ENCODE measurements at regions not wholly inside any gene's neighbourhood (a gene's known extent, or its start where the extent isn't known, plus 50 kb on each side); places are given as distances from the start of the nearest gene placed in this dataset.

DNA sequence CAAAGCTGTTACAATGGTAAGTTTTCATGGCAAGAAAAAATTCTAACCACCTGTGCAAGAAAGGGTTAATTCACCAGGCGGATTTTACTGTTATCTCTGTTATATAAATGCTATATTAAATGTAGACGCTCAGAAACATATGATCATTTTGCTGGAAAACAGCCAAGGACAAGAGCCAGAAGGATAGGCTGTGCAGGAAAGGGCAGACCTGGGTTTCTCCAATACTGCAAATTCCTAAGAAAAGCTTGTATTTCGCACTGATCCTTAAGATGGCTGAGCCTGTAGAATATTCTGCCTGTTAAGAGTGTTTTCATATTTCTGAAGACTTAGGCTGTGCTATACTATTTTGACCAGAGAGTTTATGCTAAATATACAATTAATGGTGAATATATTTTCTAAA, 564.1 kb upstream of the KCND2 start:
- H2AK5ac ChIP-seq (ENCODE audit: low read depth, low read length): no peak overlapping the region
- ATAC-seq (ENCODE audit: low read depth) (no peak), DNase-seq (no peak)
- H3K4me1 ChIP-seq (ENCODE audit: control insufficient read depth, insufficient read depth, low read length): no peaks in the 10 kb centered on the region
- no peaks in the 10 kb centered on the region for H3K79me1 ChIP-seq (ENCODE audit: low read depth in 1 of 2, low read length in 2 of 2)
- WGBS, 2 experiments (ENCODE audit: extremely low coverage in 2 of 2, insufficient read length in 1 of 2): no CpG with 5 or more reads among the region's 3 CpGs
- H2AK9ac ChIP-seq (replicated peaks; ENCODE audit: low read depth, low read length, poor library complexity): no peak overlapping the region
- H2BK20ac ChIP-seq (ENCODE audit: low read depth, low read length): no peak overlapping the region
- no peak overlapping the region for H3K4me3 ChIP-seq (ENCODE audit: insufficient read depth, low read depth, low read length)
- H3K4ac ChIP-seq (ENCODE audit: low read depth, low read length): no peak overlapping the region
- ChIA-PET CTCF (no interaction called here), POLR2A (ENCODE audit: unreplicated experiment) (no interaction called here)
- no peaks in the 10 kb centered on the region for H3K9me1 ChIP-seq (ENCODE audit: insufficient read depth, low read length)
- TF ChIP-seq CTCF (conservative IDR thresholded peaks at IDR 0.05; ENCODE audit: low read depth, low read length) (no peak), RCOR1 (IDR thresholded peaks at IDR 0.05; ENCODE audit: insufficient replicate concordance, low read length) (no peak), NFE2L2 (IDR thresholded peaks at IDR 0.05; ENCODE audit: low read depth, low read length) (no peak), MXI1 (IDR thresholded peaks at IDR 0.05; ENCODE audit: borderline replicate concordance, low read depth, low read length) (no peak), RAD21 (IDR thresholded peaks at IDR 0.05; ENCODE audit: low read length) (no peak), POLR2A (IDR thresholded peaks at IDR 0.05; ENCODE audit: low read depth, low read length) (no peak), MAFK (IDR thresholded peaks at IDR 0.05; ENCODE audit: low read depth, low read length) (no peak), MAZ (IDR thresholded peaks at IDR 0.05; ENCODE audit: borderline replicate concordance, low read depth, low read length) (no peak), ELK1 (IDR thresholded peaks at IDR 0.05; ENCODE audit: borderline replicate concordance, low read depth, low read length) (no peak), CEBPB (IDR thresholded peaks at IDR 0.05; ENCODE audit: low read depth, low read length) (no peak), CHD1 (IDR thresholded peaks at IDR 0.05; ENCODE audit: low read depth, low read length) (no peak), SMC3 (IDR thresholded peaks at IDR 0.05; ENCODE audit: low read depth, low read length) (no peak), FOS (IDR thresholded peaks at IDR 0.05; ENCODE audit: low read depth, low read length) (no peak), RFX5 (IDR thresholded peaks at IDR 0.05; ENCODE audit: low read depth, low read length) (no peak), BHLHE40 (IDR thresholded peaks at IDR 0.05; ENCODE audit: low read depth, low read length) (no peak)
- TF ChIP-seq, protein P1, sequence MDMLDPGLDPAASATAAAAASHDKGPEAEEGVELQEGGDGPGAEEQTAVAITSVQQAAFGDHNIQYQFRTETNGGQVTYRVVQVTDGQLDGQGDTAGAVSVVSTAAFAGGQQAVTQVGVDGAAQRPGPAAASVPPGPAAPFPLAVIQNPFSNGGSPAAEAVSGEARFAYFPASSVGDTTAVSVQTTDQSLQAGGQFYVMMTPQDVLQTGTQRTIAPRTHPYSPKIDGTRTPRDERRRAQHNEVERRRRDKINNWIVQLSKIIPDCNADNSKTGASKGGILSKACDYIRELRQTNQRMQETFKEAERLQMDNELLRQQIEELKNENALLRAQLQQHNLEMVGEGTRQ (IDR thresholded peaks at IDR 0.05; ENCODE audit: low read depth, low read length): no peak
- dilution Hi-C loops (cut with HindIII; ENCODE audit: low sequenced_read_pairs, unreplicated experiment) (no loop called here), intact Hi-C loops (cut with micrococcal nuclease) (no loop called here), in situ Hi-C loops (cut with MboI; ENCODE audit: low sequenced_read_pairs) (no loop called here)
- H3K18ac ChIP-seq (ENCODE audit: low read depth, low read length): no peak overlapping the region
- no peaks in the 10 kb centered on the region for H3K27me3 ChIP-seq (ENCODE audit: control insufficient read depth, insufficient read depth, low read length)
- no peaks in the 10 kb centered on the region for H4K20me1 ChIP-seq (ENCODE audit: insufficient read depth, low read length)
- H3K23ac ChIP-seq (ENCODE audit: low read depth, low read length): no peak overlapping the region
- no peaks in the 10 kb centered on the region for H3K9me3 ChIP-seq (ENCODE audit: control insufficient read depth, insufficient read depth, low read length)
- H2BK5ac ChIP-seq (ENCODE audit: low read depth, low read length, poor library complexity, severe bottlenecking): no peak overlapping the region
- H3K27ac ChIP-seq (ENCODE audit: insufficient read depth, low read length): no peak overlapping the region
- no peak overlapping the region for H2BK120ac ChIP-seq (ENCODE audit: low read depth, low read length)
- H3K36me3 ChIP-seq (ENCODE audit: control insufficient read depth, insufficient read depth, low read length): no peaks in the 10 kb centered on the region
- no peak overlapping the region for H4K91ac ChIP-seq (ENCODE audit: insufficient read depth, low read depth, low read length)
- BruUV-seq (replicated peaks): no TSS peak
- no peak overlapping the region for H3K14ac ChIP-seq (replicated peaks; ENCODE audit: low read depth, low read length)
- H2AFZ ChIP-seq (replicated peaks; ENCODE audit: low read length, poor library complexity): no peak overlapping the region
- H3K4me2 ChIP-seq (ENCODE audit: low read depth, low read length): no peak overlapping the region
- no peak overlapping the region for H4K8ac ChIP-seq (ENCODE audit: low read depth in 2 of 2, low read length in 2 of 2)
- no peak overlapping the region for H4K5ac ChIP-seq (ENCODE audit: low read depth, low read length)
- H3K9ac ChIP-seq (ENCODE audit: low read depth, low read length): no peak overlapping the region
- no peak overlapping the region for H2BK15ac ChIP-seq (ENCODE audit: low read depth, low read length)
- no peak overlapping the region for H3K56ac ChIP-seq (ENCODE audit: extremely low read depth, insufficient read depth, low read length)

Measured in IMR-90 (cell line).